Mesenchymal stem cell (in vitro differentiated cells and primary cell): ENCODE measurements at regions not wholly inside any gene's neighbourhood (a gene's known extent, or its start where the extent isn't known, plus 50 kb on each side); places are given as distances from the start of the nearest gene placed in this dataset.
"Not testable (repeated sequence)": the region's sequence is repeated elsewhere in the genome, so short reads cannot be mapped to it uniquely, and the experiment has no call there.

Experiments
- DNase-seq: peaks from one replicate; pipeline ENCODE4 v3.0.0-alpha.2; 2013
- H2AFZ ChIP-seq: one replicate; pipeline ENCODE4 v1.6.1; 2013; ENCODE audit warnings: low read depth, mild to moderate bottlenecking, control low read depth, inconsistent platforms, low read length, moderate library complexity
- H2AK5ac ChIP-seq: 2 replicates; pipeline ENCODE4 v1.6.1; 2013; ENCODE audit warnings: low read length, moderate library complexity, mild to moderate bottlenecking, inconsistent platforms; ENCODE audit not compliant: severe bottlenecking
- H2BK120ac ChIP-seq: one replicate; pipeline ENCODE4 v1.6.1; 2013; ENCODE audit warnings: low read depth, mild to moderate bottlenecking, inconsistent platforms, low read length, moderate library complexity
- H2BK12ac ChIP-seq, 2 experiments: one replicate each; pipeline ENCODE4 v1.6.1; 2013; ENCODE audit warnings: inconsistent platforms in 2 of 2, low read length in 2 of 2, mild to moderate bottlenecking in 2 of 2, moderate library complexity in 2 of 2, control low read depth in 1 of 2
- H2BK15ac ChIP-seq: one replicate; pipeline ENCODE4 v1.6.1; 2013; ENCODE audit warnings: mild to moderate bottlenecking, low read depth, inconsistent platforms; ENCODE audit not compliant: poor library complexity, severe bottlenecking
- H2BK5ac ChIP-seq: 2 replicates; pipeline ENCODE4 v1.6.1; 2013; ENCODE audit warnings: low read depth, mild to moderate bottlenecking, low read length, control low read depth, inconsistent platforms; ENCODE audit not compliant: poor library complexity, severe bottlenecking
- H3K14ac ChIP-seq, 2 experiments: one replicate each; pipeline ENCODE4 v1.6.1; 2013; ENCODE audit warnings: inconsistent platforms in 2 of 2, low read length in 2 of 2, control low read depth in 1 of 2, mild to moderate bottlenecking in 1 of 2, moderate library complexity in 1 of 2
- H3K18ac ChIP-seq, 2 experiments: one replicate each; pipeline ENCODE4 v1.6.1; 2013; ENCODE audit warnings: inconsistent platforms in 2 of 2, low read length in 2 of 2, control low read depth in 1 of 2, low read depth in 1 of 2, mild to moderate bottlenecking in 1 of 2
- H3K23ac ChIP-seq, 2 experiments: one replicate each; pipeline ENCODE4 v1.6.1; 2013; ENCODE audit warnings: inconsistent platforms in 2 of 2, low read length in 2 of 2, mild to moderate bottlenecking in 2 of 2, moderate library complexity in 2 of 2, control low read depth in 1 of 2
- H3K27ac ChIP-seq: 2 replicates; pipeline ENCODE4 v1.5.1; 2013; ENCODE audit warnings: mild to moderate bottlenecking, moderate library complexity, low read length, control low read depth, inconsistent platforms; ENCODE audit not compliant: poor library complexity, severe bottlenecking
- H3K27me3 ChIP-seq, 2 experiments: 2 replicates each; pipeline versions ENCODE4 v1.6.1 to v1.7.0; 2013; ENCODE audit warnings: low read length in 2 of 2, mild to moderate bottlenecking in 2 of 2, moderate library complexity in 2 of 2, control low read depth in 1 of 2, inconsistent platforms in 1 of 2; ENCODE audit not compliant: control insufficient read depth in 1 of 2, insufficient read depth in 1 of 2
- H3K36me3 ChIP-seq, 2 experiments: 2 replicates each; pipeline versions ENCODE4 v1.6.1 to v1.7.0; 2013; ENCODE audit warnings: low read length in 2 of 2, control low read depth in 1 of 2, inconsistent platforms in 1 of 2, low read depth in 1 of 2, mild to moderate bottlenecking in 1 of 2; ENCODE audit not compliant: insufficient read depth in 2 of 2, control insufficient read depth in 1 of 2
- H3K4ac ChIP-seq, 2 experiments: one replicate each; pipeline ENCODE4 v1.6.1; 2013; ENCODE audit warnings: inconsistent platforms in 2 of 2, low read length in 2 of 2, mild to moderate bottlenecking in 2 of 2, moderate library complexity in 2 of 2, control low read depth in 1 of 2, low read depth in 1 of 2
- H3K4me1 ChIP-seq: 2 replicates; pipeline ENCODE4 v1.6.1; 2013; ENCODE audit warnings: low read depth, low read length, control low read depth; ENCODE audit not compliant: control insufficient read depth, insufficient read depth
- H3K4me2 ChIP-seq: 2 replicates; pipeline ENCODE4 v1.6.1; 2013; ENCODE audit warnings: low read length, mild to moderate bottlenecking, inconsistent platforms; ENCODE audit not compliant: poor library complexity, severe bottlenecking
- H3K4me3 ChIP-seq, 2 experiments: 2 replicates each; pipeline versions ENCODE4 v1.5.1 to v1.7.0; 2013; ENCODE audit warnings: low read length in 2 of 2, mild to moderate bottlenecking in 2 of 2, control low read depth in 1 of 2, low read depth in 1 of 2; ENCODE audit not compliant: insufficient read depth in 1 of 2
- H3K79me1 ChIP-seq: replicated peaks from 2 replicates; pipeline ENCODE4 v1.6.1; 2013; ENCODE audit warnings: mild to moderate bottlenecking, control low read depth, low read length, inconsistent platforms; ENCODE audit not compliant: poor library complexity, severe bottlenecking
- H3K9ac ChIP-seq: 2 replicates; pipeline ENCODE4 v1.7.0; 2013; ENCODE audit warnings: mild to moderate bottlenecking, low read length, moderate library complexity
- H3K9me3 ChIP-seq: 2 replicates; pipeline ENCODE4 v1.7.0; 2013; ENCODE audit warnings: mild to moderate bottlenecking, low read length; ENCODE audit not compliant: control insufficient read depth
- H4K8ac ChIP-seq: one replicate; pipeline ENCODE4 v1.6.1; 2013; ENCODE audit warnings: inconsistent platforms, mild to moderate bottlenecking, low read length, moderate library complexity
- H4K91ac ChIP-seq: one replicate; pipeline ENCODE4 v1.6.1; 2013; ENCODE audit warnings: mild to moderate bottlenecking, low read length, inconsistent platforms
- WGBS: methylation state at CpG from one replicate; pipeline ENCODE4 v1.1.7; 2013; ENCODE audit warnings: mixed read lengths; 5-methylcytosine and 5-hydroxymethylcytosine counted together

GRCh38 chrX:110519501-110519900, 160.9 kb downstream of the RTL9 start:
- Histone ChIP-seq H2AFZ (no peak overlapping the region), H3K4ac (no peak overlapping the region), H3K23ac (no peak overlapping the region), H3K9ac (no peak overlapping the region), H2BK5ac (no peak overlapping the region), H2AK5ac (no peak overlapping the region), H3K14ac (no peak overlapping the region), H2BK120ac (no peak overlapping the region), H2BK15ac (no peak overlapping the region), H3K36me3 (no peaks in the 10 kb centered on the region), H3K9me3 (no peaks in the 10 kb centered on the region), H3K4me3 (no peak overlapping the region), H3K4me2 (no peak overlapping the region), H4K91ac (no peak overlapping the region), H3K27ac (no peak overlapping the region), H3K4me1 (no peaks in the 10 kb centered on the region), H3K27me3 (peaks cover 0 to 12% of the 10 kb centered on the region in 2 experiments), H3K79me1 (no peaks in the 10 kb centered on the region), H4K8ac (no peak overlapping the region), H2BK12ac (no peak overlapping the region), H3K18ac (no peak overlapping the region)
- DNase-seq, result no peak
- 67% methylated on average over 1 of the region's 3 CpGs for WGBS

DNA sequence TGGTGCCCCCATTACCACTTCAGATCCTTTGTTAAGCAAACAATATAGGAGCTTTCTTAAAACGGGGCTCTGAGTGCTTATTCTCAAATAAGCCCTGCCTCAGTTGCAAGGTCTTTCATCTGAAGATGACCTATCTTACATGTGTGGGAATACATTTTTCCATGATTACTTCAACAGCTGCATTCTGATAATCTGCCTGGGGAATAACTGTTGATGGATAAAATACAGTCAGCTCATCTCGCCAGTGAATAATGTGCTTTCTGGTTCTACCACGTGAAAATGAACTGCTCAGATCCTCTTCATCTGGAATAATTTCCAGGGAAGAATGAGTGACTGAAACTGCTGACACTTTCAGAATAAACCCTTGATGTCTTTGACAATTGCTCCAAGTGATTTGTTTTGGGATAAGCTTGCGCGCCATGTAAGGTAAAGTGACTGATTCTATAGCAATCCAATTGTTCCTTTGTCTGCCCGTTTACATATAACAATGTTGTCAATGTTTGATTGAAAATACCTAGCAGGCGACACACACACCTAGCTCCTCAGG, 161.3 kb downstream of the RTL9 start:
- 83% methylated on average over 3 of the region's 7 CpGs for WGBS
- peaks cover 0 to 16% of the 10 kb centered on the region in 2 experiments for H3K27me3 ChIP-seq
- no peak for DNase-seq

DNA sequence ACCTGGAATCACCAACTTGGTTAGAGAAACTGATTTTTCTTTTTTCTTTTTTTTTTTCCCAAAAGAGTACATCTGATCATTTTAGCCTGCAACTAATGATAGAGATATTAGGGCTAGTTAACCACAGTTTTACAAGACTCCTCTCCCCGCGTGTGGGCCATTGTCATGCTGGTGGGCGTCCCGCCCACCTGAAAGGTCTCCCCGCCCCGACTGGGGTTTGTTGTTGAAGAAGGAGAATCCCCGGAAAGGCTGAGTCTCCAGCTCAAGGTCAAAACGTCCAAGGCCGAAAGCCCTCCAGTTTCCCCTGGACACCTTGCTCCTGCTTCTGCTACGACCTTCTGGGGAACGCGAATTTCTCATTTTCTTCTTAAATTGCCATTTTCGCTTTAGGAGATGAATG, 162.0 kb downstream of the RTL9 start:
- not testable (repeated sequence) for H2BK15ac ChIP-seq, H3K4ac ChIP-seq, H4K91ac ChIP-seq, H3K79me1 ChIP-seq, H2AK5ac ChIP-seq, H4K8ac ChIP-seq, H3K9ac ChIP-seq, H2BK12ac ChIP-seq, H3K9me3 ChIP-seq, H3K27ac ChIP-seq, H2BK5ac ChIP-seq, DNase-seq, H3K4me3 ChIP-seq, H3K4me2 ChIP-seq, H3K36me3 ChIP-seq, H2BK120ac ChIP-seq, H3K23ac ChIP-seq, H3K14ac ChIP-seq, H2AFZ ChIP-seq, H3K18ac ChIP-seq, H3K4me1 ChIP-seq
- H3K27me3 ChIP-seq, result peaks cover 0 to 18% of the 10 kb centered on the region in 2 experiments
- no CpG with 5 or more reads among the region's 13 CpGs for WGBS

More for the DNA sequence above, 161.3 kb downstream of the RTL9 start:
- H3K4me2 ChIP-seq, result no peak overlapping the region
- H2AFZ ChIP-seq, result no peak overlapping the region
- no peak overlapping the region for H4K91ac ChIP-seq
- H3K4ac ChIP-seq, result no peak overlapping the region
- H4K8ac ChIP-seq, result no peak overlapping the region
- H3K14ac ChIP-seq, result no peak overlapping the region
- H3K18ac ChIP-seq, result no peak overlapping the region
- H3K9ac ChIP-seq, result no peak overlapping the region
- no peaks in the 10 kb centered on the region for H3K36me3 ChIP-seq
- H2AK5ac ChIP-seq, result no peak overlapping the region
- H3K79me1 ChIP-seq, result no peaks in the 10 kb centered on the region
- H3K4me1 ChIP-seq, result no peaks in the 10 kb centered on the region
- H3K27ac ChIP-seq, result no peak overlapping the region
- H2BK120ac ChIP-seq, result no peak overlapping the region
- H3K4me3 ChIP-seq, result no peak overlapping the region
- H3K23ac ChIP-seq, result no peak overlapping the region
- H2BK12ac ChIP-seq, result no peak overlapping the region
- no peak overlapping the region for H2BK5ac ChIP-seq
- H2BK15ac ChIP-seq, result no peak overlapping the region
- H3K9me3 ChIP-seq, result no peaks in the 10 kb centered on the region

- Histone ChIP-seq H3K27me3 (peaks cover 0 to 9% of the 10 kb centered on the region in 2 experiments), H3K27ac (no peak overlapping the region), H3K14ac (no peak overlapping the region), H2BK15ac (no peak overlapping the region), H3K4me3 (no peak overlapping the region), H2BK12ac (no peak overlapping the region), H4K91ac (no peak overlapping the region), H3K36me3 (no peaks in the 10 kb centered on the region), H3K79me1 (no peaks in the 10 kb centered on the region), H3K18ac (no peak overlapping the region), H3K4me1 (no peaks in the 10 kb centered on the region), H2AK5ac (no peak overlapping the region), H2BK5ac (no peak overlapping the region), H2BK120ac (no peak overlapping the region), H3K4me2 (no peak overlapping the region), H3K9ac (no peak overlapping the region), H2AFZ (no peak overlapping the region), H3K4ac (no peak overlapping the region), H4K8ac (no peak overlapping the region), H3K23ac (no peak overlapping the region), H3K9me3 (peaks cover 4% of the 10 kb centered on the region)
- WGBS, result 71% methylated on average over 1 of the region's 2 CpGs
- DNase-seq, result no peak
Measured at GRCh38 chrX:110531873-110532580, 173.4 kb downstream of the RTL9 start.
